GM21367 (cell line): ENCODE measurements at regions not wholly inside any gene's neighbourhood (a gene's known extent, or its start where the extent isn't known, plus 50 kb on each side); places are given as distances from the start of the nearest gene placed in this dataset.

Experiments used
- ATAC-seq: cut with Tn5 transposase; IDR thresholded peaks from one replicate; pipeline ENCODE4 v1.9.1; 2021; ENCODE audit not compliant: unreplicated experiment

GRCh38 chr13:44627441-44627840 lies 51.3 kb upstream of the TSC22D1 start:
- no peak for ATAC-seq

DNA sequence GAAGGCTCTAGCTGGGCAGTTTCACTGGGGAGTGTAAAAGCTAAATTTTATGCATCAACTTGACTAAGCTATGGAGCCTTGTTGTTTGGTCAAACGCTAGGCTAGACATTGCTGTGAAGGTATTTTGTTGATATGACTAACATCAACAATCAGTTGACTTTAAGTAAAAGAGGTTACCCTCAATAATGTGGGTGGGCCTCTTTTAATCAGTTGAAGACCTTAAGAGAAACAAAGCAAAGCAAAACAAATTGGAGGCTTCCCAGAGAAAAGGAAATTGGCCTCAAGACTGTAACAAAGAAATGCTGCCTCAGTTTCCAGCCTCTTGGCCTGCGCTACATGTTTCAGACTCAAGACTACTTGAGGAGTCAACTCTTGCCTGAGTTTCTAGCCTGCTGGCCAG lies 50.0 kb upstream of the TSC22D1 start:
- no peak for ATAC-seq
